Loucy (cell line): ENCODE measurements at regions not wholly inside any gene's neighbourhood (a gene's known extent, or its start where the extent isn't known, plus 50 kb on each side); places are given as distances from the start of the nearest gene placed in this dataset.

Source experiments
- EZH2phosphoT487 ChIP-seq: fragments of 200-600 bp; IDR thresholded peaks from 2 replicates; pipeline ENCODE4 v1.6.1; 2018; ENCODE audit warnings: antibody characterized with exemption, mild to moderate bottlenecking, moderate library complexity, borderline replicate concordance
- TF ChIP-seq, protein P1 (sequence below): fragments of 200-600 bp; sonication (generic); conservative IDR thresholded peaks from 2 replicates; pipeline ENCODE4 v1.5.1; 2014; ENCODE audit warnings: mild to moderate bottlenecking, antibody characterized with exemption, low read length

DNA sequence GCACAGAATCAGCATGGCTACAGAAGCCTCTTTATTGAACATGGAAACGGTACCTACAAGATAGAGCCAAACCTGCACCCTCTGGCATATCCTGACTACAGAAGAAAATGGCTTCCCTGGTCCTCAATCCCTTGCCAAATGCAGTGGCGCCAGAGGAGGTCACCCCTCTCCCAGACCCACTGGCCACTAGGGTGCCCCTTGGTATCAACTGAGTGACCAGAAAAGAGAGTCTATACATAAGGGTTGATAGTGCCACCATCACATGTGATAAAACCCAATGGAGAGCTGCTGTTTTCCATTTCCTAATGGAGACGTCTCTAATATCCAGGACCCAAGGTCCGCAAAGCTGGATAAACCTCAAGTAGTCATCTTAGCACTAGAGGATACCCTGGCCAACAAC lies 52.7 kb upstream of the ALK start:
- TF ChIP-seq, protein P1, sequence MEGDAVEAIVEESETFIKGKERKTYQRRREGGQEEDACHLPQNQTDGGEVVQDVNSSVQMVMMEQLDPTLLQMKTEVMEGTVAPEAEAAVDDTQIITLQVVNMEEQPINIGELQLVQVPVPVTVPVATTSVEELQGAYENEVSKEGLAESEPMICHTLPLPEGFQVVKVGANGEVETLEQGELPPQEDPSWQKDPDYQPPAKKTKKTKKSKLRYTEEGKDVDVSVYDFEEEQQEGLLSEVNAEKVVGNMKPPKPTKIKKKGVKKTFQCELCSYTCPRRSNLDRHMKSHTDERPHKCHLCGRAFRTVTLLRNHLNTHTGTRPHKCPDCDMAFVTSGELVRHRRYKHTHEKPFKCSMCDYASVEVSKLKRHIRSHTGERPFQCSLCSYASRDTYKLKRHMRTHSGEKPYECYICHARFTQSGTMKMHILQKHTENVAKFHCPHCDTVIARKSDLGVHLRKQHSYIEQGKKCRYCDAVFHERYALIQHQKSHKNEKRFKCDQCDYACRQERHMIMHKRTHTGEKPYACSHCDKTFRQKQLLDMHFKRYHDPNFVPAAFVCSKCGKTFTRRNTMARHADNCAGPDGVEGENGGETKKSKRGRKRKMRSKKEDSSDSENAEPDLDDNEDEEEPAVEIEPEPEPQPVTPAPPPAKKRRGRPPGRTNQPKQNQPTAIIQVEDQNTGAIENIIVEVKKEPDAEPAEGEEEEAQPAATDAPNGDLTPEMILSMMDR, result no peak
- no peak for TF ChIP-seq EZH2phosphoT487
